ENCODE measurements at regions not wholly inside any gene's neighbourhood (a gene's known extent, or its start where the extent isn't known, plus 50 kb on each side); places are given as distances from the start of the nearest gene placed in this dataset.
A peak's percentile ranks its signal among the peaks of the same experiment; 100 is the strongest.

- DNase-seq (ENCODE audit: low read depth, low spot score) = no peak
- H3K4me1 Mint-ChIP-seq = peaks cover 41% of the 10 kb centered on the region
- no peak overlapping the region for H3K4me3 Mint-ChIP-seq
- H3K9me3 Mint-ChIP-seq = peaks cover 2% of the 10 kb centered on the region
- H3K27me3 Mint-ChIP-seq (ENCODE audit: low read depth) = peaks cover 3% of the 10 kb centered on the region
- TF ChIP-seq, protein P1, sequence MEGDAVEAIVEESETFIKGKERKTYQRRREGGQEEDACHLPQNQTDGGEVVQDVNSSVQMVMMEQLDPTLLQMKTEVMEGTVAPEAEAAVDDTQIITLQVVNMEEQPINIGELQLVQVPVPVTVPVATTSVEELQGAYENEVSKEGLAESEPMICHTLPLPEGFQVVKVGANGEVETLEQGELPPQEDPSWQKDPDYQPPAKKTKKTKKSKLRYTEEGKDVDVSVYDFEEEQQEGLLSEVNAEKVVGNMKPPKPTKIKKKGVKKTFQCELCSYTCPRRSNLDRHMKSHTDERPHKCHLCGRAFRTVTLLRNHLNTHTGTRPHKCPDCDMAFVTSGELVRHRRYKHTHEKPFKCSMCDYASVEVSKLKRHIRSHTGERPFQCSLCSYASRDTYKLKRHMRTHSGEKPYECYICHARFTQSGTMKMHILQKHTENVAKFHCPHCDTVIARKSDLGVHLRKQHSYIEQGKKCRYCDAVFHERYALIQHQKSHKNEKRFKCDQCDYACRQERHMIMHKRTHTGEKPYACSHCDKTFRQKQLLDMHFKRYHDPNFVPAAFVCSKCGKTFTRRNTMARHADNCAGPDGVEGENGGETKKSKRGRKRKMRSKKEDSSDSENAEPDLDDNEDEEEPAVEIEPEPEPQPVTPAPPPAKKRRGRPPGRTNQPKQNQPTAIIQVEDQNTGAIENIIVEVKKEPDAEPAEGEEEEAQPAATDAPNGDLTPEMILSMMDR (conservative IDR thresholded peaks at IDR 0.05) = no peak
- H3K27ac Mint-ChIP-seq (ENCODE audit: unreplicated experiment) = no peak overlapping the region
- no peaks in the 10 kb centered on the region for H3K36me3 Mint-ChIP-seq (ENCODE audit: low read depth)
These were observed 239.5 kb upstream of the CADM1 start for GRCh38 chr11:115743719-115744118.

GRCh38 chr11:115741376-115742107, 237.3 kb upstream of the CADM1 start:
- Mint-ChIP-seq H3K4me3 (no peak overlapping the region), H3K27me3 (ENCODE audit: low read depth) (no peaks in the 10 kb centered on the region), H3K9me3 (peaks cover 2% of the 10 kb centered on the region), H3K36me3 (ENCODE audit: low read depth) (no peaks in the 10 kb centered on the region), H3K27ac (ENCODE audit: unreplicated experiment) (no peak overlapping the region), H3K4me1 (peaks cover 51% of the 10 kb centered on the region)
- TF ChIP-seq, protein P1 (conservative IDR thresholded peaks at IDR 0.05) = no peak
- no peak for DNase-seq (ENCODE audit: low read depth, low spot score)

- TF ChIP-seq, protein P1 (conservative IDR thresholded peaks at IDR 0.05) = no peak
- Mint-ChIP-seq H3K27ac (ENCODE audit: unreplicated experiment) (peak overlapping the region; percentile 38), H3K36me3 (ENCODE audit: low read depth) (no peaks in the 10 kb centered on the region), H3K9me3 (peaks cover 2% of the 10 kb centered on the region), H3K4me1 (peaks cover 50% of the 10 kb centered on the region), H3K4me3 (no peak overlapping the region), H3K27me3 (ENCODE audit: low read depth) (no peaks in the 10 kb centered on the region)
- no peak for DNase-seq (ENCODE audit: low read depth, low spot score)
These were observed 236.1 kb upstream of the CADM1 start for GRCh38 chr11:115740324-115740723.

DNA sequence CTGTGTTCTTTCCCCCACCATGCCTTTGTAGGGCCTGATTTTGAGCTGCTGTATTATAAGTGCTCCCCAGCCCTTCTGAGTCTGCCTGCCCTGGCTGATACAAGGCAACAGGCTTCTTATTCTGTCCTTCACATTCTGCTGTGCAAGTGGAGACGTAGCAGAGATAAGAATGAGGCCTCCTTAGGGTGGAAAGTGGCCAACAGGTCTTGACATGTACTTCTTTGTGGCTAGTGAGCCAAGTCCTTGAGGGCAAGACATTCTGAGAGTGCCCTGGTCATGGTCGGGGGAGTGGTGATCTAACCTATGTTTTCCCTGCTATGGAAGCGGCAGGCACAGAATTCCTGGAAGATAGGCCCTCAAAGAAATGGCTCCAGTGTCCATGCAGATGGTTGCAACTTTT, 235.7 kb upstream of the CADM1 start:
- H3K4me1 Mint-ChIP-seq = peaks cover 46% of the 10 kb centered on the region

GRCh38 chr11:115739146-115739545, 234.9 kb upstream of the CADM1 start:
- TF ChIP-seq, protein P1 (conservative IDR thresholded peaks at IDR 0.05) = no peak
- peaks cover 41% of the 10 kb centered on the region for H3K4me1 Mint-ChIP-seq
- H3K27me3 Mint-ChIP-seq (ENCODE audit: low read depth) = no peaks in the 10 kb centered on the region
- DNase-seq (ENCODE audit: low read depth, low spot score) = no peak
- peaks cover 2% of the 10 kb centered on the region for H3K9me3 Mint-ChIP-seq
- H3K4me3 Mint-ChIP-seq = no peak overlapping the region
- H3K27ac Mint-ChIP-seq (ENCODE audit: unreplicated experiment) = peak overlapping the region; percentile 72
- no peaks in the 10 kb centered on the region for H3K36me3 Mint-ChIP-seq (ENCODE audit: low read depth)

More for the DNA sequence above, 235.7 kb upstream of the CADM1 start:
- TF ChIP-seq, protein P1 (conservative IDR thresholded peaks at IDR 0.05) = no peak
- H3K27ac Mint-ChIP-seq (ENCODE audit: unreplicated experiment) = peak overlapping the region; percentile 38
- no peaks in the 10 kb centered on the region for H3K27me3 Mint-ChIP-seq (ENCODE audit: low read depth)
- DNase-seq (ENCODE audit: low read depth, low spot score) = no peak
- H3K36me3 Mint-ChIP-seq (ENCODE audit: low read depth) = no peaks in the 10 kb centered on the region
- peaks cover 2% of the 10 kb centered on the region for H3K9me3 Mint-ChIP-seq
- no peak overlapping the region for H3K4me3 Mint-ChIP-seq
